ENCODE measurements at regions not wholly inside any gene's neighbourhood (a gene's known extent, or its start where the extent isn't known, plus 50 kb on each side); places are given as distances from the start of the nearest gene placed in this dataset.

DNA sequence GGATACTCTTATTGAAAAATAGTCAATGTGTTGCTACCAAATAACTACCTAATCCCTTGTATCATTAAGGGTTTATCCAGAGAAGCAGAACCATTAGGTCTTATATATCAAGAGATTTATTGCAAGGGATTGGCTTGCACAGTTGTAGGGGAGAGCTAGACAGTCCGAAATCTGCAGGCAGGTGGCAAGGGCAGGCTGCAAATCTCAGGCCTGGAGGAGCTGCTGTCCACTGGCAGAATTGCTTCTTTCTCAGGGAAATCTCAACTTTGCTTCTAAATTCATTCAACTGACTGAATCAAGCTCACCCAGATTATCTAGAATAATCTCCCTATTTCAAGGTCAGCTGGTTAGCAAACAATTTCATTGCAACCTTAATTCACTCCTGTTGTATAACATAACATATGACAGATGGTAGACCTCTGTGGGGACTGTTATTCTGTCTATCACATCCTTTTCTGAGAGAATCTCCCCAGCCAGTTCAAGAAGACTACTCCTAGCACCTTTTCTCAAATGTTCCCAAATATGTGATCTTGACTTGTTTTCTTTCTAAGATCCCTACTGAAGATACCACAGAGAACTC is 194.2 kb downstream of the NHLRC3 start:
- DNase-seq = no peak
- Histone ChIP-seq H3K36me3 (ENCODE audit: control insufficient read depth, insufficient read depth, low read length) (no peaks in the 10 kb centered on the region), H3K4me1 (ENCODE audit: control insufficient read depth, insufficient read depth, low read length) (no peaks in the 10 kb centered on the region), H3K27ac (ENCODE audit: low read length) (no peak overlapping the region), H3K9me3 (replicated peaks; ENCODE audit: control insufficient read depth, low read depth, low read length) (no peaks in the 10 kb centered on the region), H3K4me3 (ENCODE audit: low read length) (no peak overlapping the region), H3K27me3 (ENCODE audit: control insufficient read depth, insufficient read depth, low read length) (no peaks in the 10 kb centered on the region)
- 50% methylated on average over 1 of the region's 1 CpG for WGBS (ENCODE audit: insufficient coverage)

DNA sequence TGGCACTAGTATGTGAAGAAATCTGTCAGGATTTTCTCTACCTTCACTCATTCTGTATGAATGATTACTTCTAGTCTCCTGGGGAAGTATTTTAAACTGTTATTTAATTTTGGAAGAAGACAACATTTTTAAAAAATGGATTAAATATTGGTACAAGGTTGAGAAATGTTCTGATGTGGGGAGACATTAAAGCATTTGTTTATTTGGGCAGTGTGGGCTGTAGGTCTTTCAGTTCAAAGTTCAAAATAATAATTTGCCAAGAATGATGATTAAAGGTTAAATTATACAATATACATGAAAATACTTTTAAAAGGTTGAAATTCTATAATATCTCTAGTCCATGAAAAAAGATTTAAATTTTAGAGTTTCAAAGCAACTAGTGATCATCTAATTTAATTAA is 194.7 kb downstream of the NHLRC3 start:
- H3K36me3 ChIP-seq (ENCODE audit: control insufficient read depth, insufficient read depth, low read length) = no peaks in the 10 kb centered on the region
- H3K4me3 ChIP-seq (ENCODE audit: low read length) = no peak overlapping the region
- no peaks in the 10 kb centered on the region for H3K4me1 ChIP-seq (ENCODE audit: control insufficient read depth, insufficient read depth, low read length)
- no peaks in the 10 kb centered on the region for H3K9me3 ChIP-seq (replicated peaks; ENCODE audit: control insufficient read depth, low read depth, low read length)
- no peak overlapping the region for H3K27ac ChIP-seq (ENCODE audit: low read length)
- no peaks in the 10 kb centered on the region for H3K27me3 ChIP-seq (ENCODE audit: control insufficient read depth, insufficient read depth, low read length)
- no peak for DNase-seq

DNA sequence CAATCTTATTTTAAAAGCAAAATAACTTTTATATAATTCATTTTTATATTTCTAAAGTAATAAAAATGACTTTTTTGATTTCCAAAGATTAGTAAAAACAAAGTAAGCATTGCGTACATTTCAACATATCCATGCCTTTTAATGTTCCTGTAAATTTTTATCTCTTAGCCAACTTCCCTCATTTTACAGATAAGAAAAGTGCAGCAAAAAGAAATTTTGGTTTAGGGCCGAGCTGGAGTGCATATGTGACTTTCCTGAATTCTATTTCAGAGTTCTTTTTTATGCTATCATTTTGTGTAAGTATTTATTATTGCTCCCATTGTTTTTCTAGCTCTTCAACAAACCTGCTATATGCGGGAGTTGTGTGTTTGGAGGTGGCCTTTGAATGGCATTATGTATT is 195.3 kb downstream of the NHLRC3 start:
- WGBS (ENCODE audit: insufficient coverage) = no CpG with 5 or more reads among the region's 3 CpGs
- Histone ChIP-seq H3K27me3 (ENCODE audit: control insufficient read depth, insufficient read depth, low read length) (no peaks in the 10 kb centered on the region), H3K9me3 (replicated peaks; ENCODE audit: control insufficient read depth, low read depth, low read length) (no peaks in the 10 kb centered on the region)

DNA sequence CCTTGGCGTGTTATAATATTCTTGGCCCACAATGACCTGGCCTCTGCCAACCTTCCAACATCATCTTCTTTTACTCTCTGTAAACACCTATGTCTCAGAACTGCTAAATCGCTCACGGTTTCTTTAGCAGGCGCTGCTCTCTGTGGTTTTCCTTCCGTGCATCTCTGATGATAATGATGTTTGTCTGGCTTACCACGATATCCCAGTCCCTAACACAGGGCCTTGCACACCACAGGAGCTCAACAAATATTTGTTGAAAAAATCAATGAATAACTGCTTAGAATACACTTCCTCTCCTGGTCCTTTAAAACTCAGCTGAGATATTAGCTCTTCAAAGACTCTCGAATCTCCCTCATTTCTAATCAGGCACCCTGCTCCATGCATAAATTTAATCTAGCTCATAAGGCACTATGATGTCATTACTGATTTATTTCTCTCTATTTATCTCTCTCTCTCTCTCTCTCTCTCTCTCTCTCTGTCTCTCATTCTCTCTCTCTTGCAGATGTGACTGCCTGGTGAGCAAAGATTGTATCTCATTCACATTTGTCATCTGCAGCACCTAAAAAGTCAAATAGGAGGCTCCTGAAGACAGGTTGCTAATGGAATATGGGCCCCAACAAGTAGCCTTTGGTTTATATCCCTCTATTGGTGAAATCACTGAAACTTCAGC is 206.4 kb downstream of the NHLRC3 start:
- no peak for DNase-seq
- no peaks in the 10 kb centered on the region for H3K9me3 ChIP-seq (replicated peaks; ENCODE audit: control insufficient read depth, low read depth, low read length)
- H3K4me1 ChIP-seq (ENCODE audit: control insufficient read depth, insufficient read depth, low read length) = no peaks in the 10 kb centered on the region
- no peak overlapping the region for H3K27ac ChIP-seq (ENCODE audit: low read length)
- H3K4me3 ChIP-seq (ENCODE audit: low read length) = no peak overlapping the region
- no peaks in the 10 kb centered on the region for H3K27me3 ChIP-seq (ENCODE audit: control insufficient read depth, insufficient read depth, low read length)
- WGBS (ENCODE audit: insufficient coverage) = 98% methylated on average over 4 of the region's 7 CpGs
- no peaks in the 10 kb centered on the region for H3K36me3 ChIP-seq (ENCODE audit: control insufficient read depth, insufficient read depth, low read length)

More for the DNA sequence above, 195.3 kb downstream of the NHLRC3 start:
- Histone ChIP-seq H3K27ac (ENCODE audit: low read length) (no peak overlapping the region), H3K36me3 (ENCODE audit: control insufficient read depth, insufficient read depth, low read length) (no peaks in the 10 kb centered on the region), H3K4me1 (ENCODE audit: control insufficient read depth, insufficient read depth, low read length) (no peaks in the 10 kb centered on the region), H3K4me3 (ENCODE audit: low read length) (no peak overlapping the region)
- DNase-seq = no peak

DNA sequence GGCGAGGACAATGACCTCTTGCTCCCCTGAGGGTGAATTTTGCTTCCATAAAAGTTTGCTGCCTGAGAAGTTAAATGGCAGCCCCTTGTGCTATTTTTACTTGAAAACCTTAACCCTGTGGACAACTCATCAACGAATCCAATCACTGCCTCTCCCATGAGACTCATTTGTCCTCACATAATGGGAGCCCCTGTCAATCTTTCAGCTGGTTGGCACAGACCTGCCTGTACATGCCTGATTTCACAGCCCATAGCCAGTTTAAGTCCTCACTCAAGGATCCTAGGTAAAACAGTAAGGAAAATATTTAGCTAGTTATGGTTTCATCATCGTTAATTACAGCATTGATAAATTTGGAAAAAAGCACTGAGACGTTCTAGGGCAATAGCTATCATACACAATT is 207.4 kb downstream of the NHLRC3 start:
- DNase-seq = no peak
- no peak overlapping the region for H3K4me3 ChIP-seq (ENCODE audit: low read length)
- H3K27me3 ChIP-seq (ENCODE audit: control insufficient read depth, insufficient read depth, low read length) = no peaks in the 10 kb centered on the region
- WGBS (ENCODE audit: insufficient coverage) = 83% methylated on average over 2 of the region's 4 CpGs
- H3K36me3 ChIP-seq (ENCODE audit: control insufficient read depth, insufficient read depth, low read length) = no peaks in the 10 kb centered on the region
- H3K27ac ChIP-seq (ENCODE audit: low read length) = no peak overlapping the region
- no peaks in the 10 kb centered on the region for H3K4me1 ChIP-seq (ENCODE audit: control insufficient read depth, insufficient read depth, low read length)
- H3K9me3 ChIP-seq (replicated peaks; ENCODE audit: control insufficient read depth, low read depth, low read length) = no peaks in the 10 kb centered on the region

DNA sequence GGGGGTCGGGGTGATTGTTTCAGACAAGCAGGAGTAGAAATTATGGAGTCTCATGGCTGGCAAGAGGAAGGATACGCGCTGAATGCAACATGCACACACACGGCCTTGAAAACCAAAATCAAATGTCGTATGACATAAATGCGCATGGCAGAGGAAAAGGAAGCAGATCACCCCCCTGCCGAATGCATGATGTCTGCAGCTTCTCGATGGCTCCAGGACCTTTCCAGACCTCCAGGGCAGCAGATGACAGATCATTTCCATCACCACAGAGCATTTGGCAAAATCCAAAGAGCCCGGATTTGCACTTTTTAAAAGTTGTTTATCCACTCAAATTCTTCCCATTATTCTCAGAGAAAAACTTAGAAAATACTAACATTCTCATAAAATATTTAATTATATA is 211.7 kb downstream of the NHLRC3 start:
- 75% methylated on average over 7 of the region's 9 CpGs for WGBS (ENCODE audit: insufficient coverage)
- Histone ChIP-seq H3K27ac (ENCODE audit: low read length) (no peak overlapping the region), H3K4me1 (ENCODE audit: control insufficient read depth, insufficient read depth, low read length) (peaks cover 7% of the 10 kb centered on the region), H3K4me3 (ENCODE audit: low read length) (no peak overlapping the region), H3K36me3 (ENCODE audit: control insufficient read depth, insufficient read depth, low read length) (no peaks in the 10 kb centered on the region), H3K9me3 (replicated peaks; ENCODE audit: control insufficient read depth, low read depth, low read length) (no peaks in the 10 kb centered on the region), H3K27me3 (ENCODE audit: control insufficient read depth, insufficient read depth, low read length) (no peaks in the 10 kb centered on the region)
- DNase-seq = peak; percentile 26

DNA sequence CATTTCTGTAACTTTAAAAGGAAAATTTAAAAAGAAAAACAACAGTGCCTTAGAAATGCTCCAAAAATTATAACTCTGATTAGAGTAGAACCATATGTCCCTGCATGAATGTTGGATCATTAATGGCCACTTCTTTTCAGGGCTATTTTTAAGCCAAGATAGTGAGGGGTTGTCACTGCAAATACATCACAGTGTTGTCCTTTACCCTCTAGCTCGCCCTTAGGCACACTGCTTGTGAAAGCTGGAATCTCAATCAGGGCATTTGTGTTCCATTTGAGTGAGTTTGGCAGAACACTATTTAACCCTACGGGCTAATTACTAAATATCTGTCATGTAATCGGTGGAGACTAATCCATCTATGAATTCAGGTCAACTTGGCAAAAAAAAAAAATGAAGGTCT is 212.2 kb downstream of the NHLRC3 start:
- peak; percentile 18 for DNase-seq
- Histone ChIP-seq H3K27ac (ENCODE audit: low read length) (no peak overlapping the region), H3K4me1 (ENCODE audit: control insufficient read depth, insufficient read depth, low read length) (peaks cover 8% of the 10 kb centered on the region), H3K9me3 (replicated peaks; ENCODE audit: control insufficient read depth, low read depth, low read length) (no peaks in the 10 kb centered on the region), H3K27me3 (ENCODE audit: control insufficient read depth, insufficient read depth, low read length) (no peaks in the 10 kb centered on the region), H3K4me3 (ENCODE audit: low read length) (no peak overlapping the region), H3K36me3 (ENCODE audit: control insufficient read depth, insufficient read depth, low read length) (no peaks in the 10 kb centered on the region)
- no CpG with 5 or more reads among the region's 3 CpGs for WGBS (ENCODE audit: insufficient coverage)

DNA sequence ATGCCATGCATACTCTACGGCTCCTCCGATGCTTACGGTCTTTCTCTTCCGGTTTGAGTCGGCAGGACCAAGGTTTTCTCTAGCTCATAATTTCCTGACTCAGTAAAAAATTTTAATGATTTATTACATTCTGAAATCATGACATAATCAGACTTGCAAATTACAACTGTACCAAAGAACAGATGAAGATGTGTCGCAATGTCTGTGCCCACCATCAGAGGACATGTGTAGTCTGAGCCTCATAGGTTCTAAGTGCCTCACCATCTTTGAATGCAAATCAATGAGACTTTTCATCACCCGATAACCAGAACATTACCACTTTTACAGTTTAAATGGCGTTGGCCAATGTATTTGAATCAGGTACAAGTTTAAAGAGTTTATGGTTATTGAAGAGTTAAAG is 213.1 kb downstream of the NHLRC3 start:
- peaks cover 8% of the 10 kb centered on the region for H3K4me1 ChIP-seq (ENCODE audit: control insufficient read depth, insufficient read depth, low read length)
- no peak for DNase-seq
- no peaks in the 10 kb centered on the region for H3K9me3 ChIP-seq (replicated peaks; ENCODE audit: control insufficient read depth, low read depth, low read length)
- no peak overlapping the region for H3K4me3 ChIP-seq (ENCODE audit: low read length)
- no peak overlapping the region for H3K27ac ChIP-seq (ENCODE audit: low read length)
- H3K36me3 ChIP-seq (ENCODE audit: control insufficient read depth, insufficient read depth, low read length) = no peaks in the 10 kb centered on the region
- WGBS (ENCODE audit: insufficient coverage) = no CpG with 5 or more reads among the region's 8 CpGs
- no peaks in the 10 kb centered on the region for H3K27me3 ChIP-seq (ENCODE audit: control insufficient read depth, insufficient read depth, low read length)

DNA sequence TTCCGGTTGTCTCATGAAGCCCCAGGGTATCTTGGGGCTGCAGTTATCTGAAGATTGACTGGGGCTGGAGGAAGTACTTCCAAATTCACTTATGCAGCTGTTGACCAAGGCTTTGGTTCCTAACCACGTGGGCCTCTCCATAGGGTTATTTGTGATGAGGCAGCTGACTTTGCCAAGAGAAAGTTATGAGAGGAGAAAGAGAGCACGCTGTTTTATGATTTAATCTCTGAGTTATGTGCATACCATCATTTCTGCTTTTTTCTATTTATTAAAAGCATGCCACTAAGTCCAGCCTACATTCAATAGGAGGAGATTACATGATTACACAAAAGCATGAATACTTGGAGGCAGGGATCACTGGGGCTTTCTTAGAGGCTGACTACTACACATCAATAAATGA is 215.5 kb downstream of the NHLRC3 start:
- Histone ChIP-seq H3K27ac (ENCODE audit: low read length) (peak overlapping the region; percentile 62), H3K27me3 (ENCODE audit: control insufficient read depth, insufficient read depth, low read length) (no peaks in the 10 kb centered on the region), H3K9me3 (replicated peaks; ENCODE audit: control insufficient read depth, low read depth, low read length) (no peaks in the 10 kb centered on the region), H3K36me3 (ENCODE audit: control insufficient read depth, insufficient read depth, low read length) (no peaks in the 10 kb centered on the region), H3K4me3 (ENCODE audit: low read length) (no peak overlapping the region), H3K4me1 (ENCODE audit: control insufficient read depth, insufficient read depth, low read length) (peaks cover 20% of the 10 kb centered on the region)
- DNase-seq = peak; percentile 92
- 13% methylated on average over 1 of the region's 3 CpGs for WGBS (ENCODE audit: insufficient coverage)

DNA sequence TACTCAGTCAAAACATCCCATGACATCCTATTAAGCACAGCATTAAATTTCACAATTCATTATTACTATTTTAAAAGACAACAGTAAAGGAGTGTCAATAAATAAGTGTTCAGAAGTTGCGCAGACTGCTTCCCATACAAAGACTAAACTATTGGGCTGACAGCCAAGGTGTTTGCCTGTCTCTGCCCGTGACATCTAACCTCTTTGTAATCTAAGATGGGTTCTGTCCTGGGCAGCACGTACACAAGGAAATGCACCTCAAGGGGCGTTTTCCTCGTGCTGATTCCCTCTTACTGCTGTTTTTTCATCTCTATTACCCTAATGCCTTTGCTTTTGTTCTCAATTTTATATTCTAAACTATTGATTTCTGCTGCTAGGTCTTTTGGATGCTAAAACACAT is 216.3 kb downstream of the NHLRC3 start:
- WGBS (ENCODE audit: insufficient coverage) = 38% methylated on average over 2 of the region's 5 CpGs
- Histone ChIP-seq H3K27me3 (ENCODE audit: control insufficient read depth, insufficient read depth, low read length) (no peaks in the 10 kb centered on the region), H3K36me3 (ENCODE audit: control insufficient read depth, insufficient read depth, low read length) (no peaks in the 10 kb centered on the region), H3K4me1 (ENCODE audit: control insufficient read depth, insufficient read depth, low read length) (peaks cover 24% of the 10 kb centered on the region), H3K9me3 (replicated peaks; ENCODE audit: control insufficient read depth, low read depth, low read length) (no peaks in the 10 kb centered on the region), H3K27ac (ENCODE audit: low read length) (no peak overlapping the region), H3K4me3 (ENCODE audit: low read length) (no peak overlapping the region)
- peak; percentile 36 for DNase-seq

DNA sequence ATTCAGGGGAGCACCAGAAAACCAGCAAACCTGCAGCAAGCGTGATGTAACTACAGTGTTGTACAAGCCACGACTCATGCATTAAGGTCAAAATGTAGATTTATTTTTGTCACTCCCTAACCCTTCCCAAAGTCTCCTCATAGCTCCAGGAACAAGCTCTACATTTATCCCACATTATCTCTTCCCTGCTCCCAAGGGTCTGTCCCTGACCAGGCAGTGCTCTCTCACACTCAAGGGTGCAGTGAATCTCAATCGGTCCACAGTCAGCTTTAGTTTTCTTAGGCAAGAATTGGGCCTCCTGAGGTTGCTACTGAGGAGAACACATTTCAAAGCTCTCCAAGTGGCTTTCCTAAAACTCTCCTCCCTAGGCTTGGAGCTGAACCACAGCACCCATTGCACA is 219.4 kb downstream of the NHLRC3 start:
- H3K4me3 ChIP-seq (ENCODE audit: low read length) = no peak overlapping the region
- 69% methylated on average over 3 of the region's 3 CpGs for WGBS (ENCODE audit: insufficient coverage)
- no peaks in the 10 kb centered on the region for H3K9me3 ChIP-seq (replicated peaks; ENCODE audit: control insufficient read depth, low read depth, low read length)
- DNase-seq = peak; percentile 30
- no peaks in the 10 kb centered on the region for H3K36me3 ChIP-seq (ENCODE audit: control insufficient read depth, insufficient read depth, low read length)
- no peaks in the 10 kb centered on the region for H3K27me3 ChIP-seq (ENCODE audit: control insufficient read depth, insufficient read depth, low read length)
- peak overlapping the region; percentile 4 for H3K27ac ChIP-seq (ENCODE audit: low read length)
- peaks cover 26% of the 10 kb centered on the region for H3K4me1 ChIP-seq (ENCODE audit: control insufficient read depth, insufficient read depth, low read length)
